ENCODE measurements at regions not wholly inside any gene's neighbourhood (a gene's known extent, or its start where the extent isn't known, plus 50 kb on each side); places are given as distances from the start of the nearest gene placed in this dataset.
A peak's percentile ranks its signal among the peaks of the same experiment; 100 is the strongest.

GRCh38 chr11:38791346-38791961 is 2193.4 kb upstream of the RAG2 start:
- no peaks in the 10 kb centered on the region for H3K36me3 ChIP-seq (ENCODE audit: control insufficient read depth, insufficient read depth, low read length)
- no peak overlapping the region for H3K4me3 ChIP-seq (ENCODE audit: low read depth, low read length)
- FAIRE-seq (no peak), DNase-seq (ENCODE audit: low read depth) (peak; percentile 60)
- TF ChIP-seq CTCF (IDR thresholded peaks at IDR 0.05; ENCODE audit: insufficient read depth, low read length, severe bottlenecking): peak; percentile 55
- no peaks in the 10 kb centered on the region for H3K27me3 ChIP-seq (ENCODE audit: control insufficient read depth, insufficient read depth, low read length)

- H3K27me3 ChIP-seq (ENCODE audit: control insufficient read depth, insufficient read depth, low read length): no peaks in the 10 kb centered on the region
- FAIRE-seq (no peak), DNase-seq (ENCODE audit: low read depth) (no peak)
- no peaks in the 10 kb centered on the region for H3K36me3 ChIP-seq (ENCODE audit: control insufficient read depth, insufficient read depth, low read length)
- TF ChIP-seq CTCF (IDR thresholded peaks at IDR 0.05; ENCODE audit: insufficient read depth, low read length, severe bottlenecking): no peak
- no peak overlapping the region for H3K4me3 ChIP-seq (ENCODE audit: low read depth, low read length)
Measured at GRCh38 chr11:38788561-38788960, 2190.5 kb upstream of the RAG2 start.

- TF ChIP-seq CTCF (IDR thresholded peaks at IDR 0.05; ENCODE audit: insufficient read depth, low read length, severe bottlenecking): no peak
- FAIRE-seq: no peak
Measured at GRCh38 chr11:38784164-38784563, 2186.1 kb upstream of the RAG2 start.

GRCh38 chr11:38766796-38767195 is 2168.8 kb upstream of the RAG2 start:
- H3K36me3 ChIP-seq (ENCODE audit: control insufficient read depth, insufficient read depth, low read length): no peaks in the 10 kb centered on the region
- H3K4me3 ChIP-seq (ENCODE audit: low read depth, low read length): no peak overlapping the region
- H3K27me3 ChIP-seq (ENCODE audit: control insufficient read depth, insufficient read depth, low read length): no peaks in the 10 kb centered on the region
- FAIRE-seq: no peak
- DNase-seq (ENCODE audit: low read depth): no peak
- TF ChIP-seq CTCF (IDR thresholded peaks at IDR 0.05; ENCODE audit: insufficient read depth, low read length, severe bottlenecking): no peak

More at GRCh38 chr11:38784164-38784563, 2186.1 kb upstream of the RAG2 start:
- no peaks in the 10 kb centered on the region for H3K36me3 ChIP-seq (ENCODE audit: control insufficient read depth, insufficient read depth, low read length)
- H3K27me3 ChIP-seq (ENCODE audit: control insufficient read depth, insufficient read depth, low read length): no peaks in the 10 kb centered on the region
- DNase-seq (ENCODE audit: low read depth): no peak
- no peak overlapping the region for H3K4me3 ChIP-seq (ENCODE audit: low read depth, low read length)

GRCh38 chr11:38759394-38759793 is 2161.4 kb upstream of the RAG2 start:
- Histone ChIP-seq H3K36me3 (ENCODE audit: control insufficient read depth, insufficient read depth, low read length) (no peaks in the 10 kb centered on the region), H3K4me3 (ENCODE audit: low read depth, low read length) (no peak overlapping the region), H3K27me3 (ENCODE audit: control insufficient read depth, insufficient read depth, low read length) (no peaks in the 10 kb centered on the region)
- FAIRE-seq (no peak), DNase-seq (ENCODE audit: low read depth) (no peak)
- no peak for TF ChIP-seq CTCF (IDR thresholded peaks at IDR 0.05; ENCODE audit: insufficient read depth, low read length, severe bottlenecking)

- DNase-seq (ENCODE audit: low read depth) (no peak), FAIRE-seq (no peak)
- H3K4me3 ChIP-seq (ENCODE audit: low read depth, low read length): no peak overlapping the region
- TF ChIP-seq CTCF (IDR thresholded peaks at IDR 0.05; ENCODE audit: insufficient read depth, low read length, severe bottlenecking): no peak
- H3K27me3 ChIP-seq (ENCODE audit: control insufficient read depth, insufficient read depth, low read length): no peaks in the 10 kb centered on the region
- no peaks in the 10 kb centered on the region for H3K36me3 ChIP-seq (ENCODE audit: control insufficient read depth, insufficient read depth, low read length)
Measured at GRCh38 chr11:38756537-38756936, 2158.5 kb upstream of the RAG2 start.

Data from bronchial epithelial cell (primary cell).